Endothelial cell of umbilical vein (primary cell): ENCODE measurements at regions not wholly inside any gene's neighbourhood (a gene's known extent, or its start where the extent isn't known, plus 50 kb on each side); places are given as distances from the start of the nearest gene placed in this dataset.

Experiments
- BruUV-seq: library from RNA; stranded (reverse); fragments of 400-500 nt; replicated peaks from 2 replicates; lab custom pipeline; 2021; lab: Mats Ljungman, UMichigan
- CTCF ChIA-PET: fragments of 300-600, 350-600 bp; sonication (Branson Sonifier 250); formaldehyde crosslinking; loops from one replicate; lab custom pipeline; 2021; ENCODE audit warnings: antibody characterized with exemption, inconsistent platforms; lab: Charles Lee
- POLR2A ChIA-PET: fragments of 300-600, 350-600 bp; sonication (Branson Sonifier 250); formaldehyde crosslinking; loops from one replicate; lab custom pipeline; 2021; ENCODE audit warnings: antibody characterized with exemption, inconsistent platforms; lab: Charles Lee
- DNase-seq: peaks from one replicate; pipeline ENCODE4 v3.0.0-alpha.2; 2011; ENCODE audit warnings: low read depth, low spot score
- FAIRE-seq: peaks from 2 replicates; lab custom pipeline; 2011; peaks lifted over from hg19 to GRCh38; lab: Jason Lieb, UNC
- H2AFZ ChIP-seq: 2 replicates; pipeline ENCODE4 v1.6.0; 2012; ENCODE audit warnings: low read depth, low read length, control low read depth, inconsistent platforms
- H3K27ac ChIP-seq: 2 replicates; pipeline ENCODE4 v1.5.1; 2011; ENCODE audit warnings: low read depth, mild to moderate bottlenecking, control low read depth, low read length, moderate library complexity; ENCODE audit not compliant: insufficient read depth
- H3K27me3 ChIP-seq, 2 experiments: 2 replicates each; pipeline versions ENCODE4 v1.6.0 to v1.6.1; 2011; ENCODE audit warnings: low read length in 2 of 2, mixed read lengths in 1 of 2; ENCODE audit not compliant: control insufficient read depth in 2 of 2, insufficient read depth in 2 of 2
- H3K36me3 ChIP-seq, 2 experiments: 2 replicates in 1 of 2; 3 replicates in 1 of 2; pipeline ENCODE4 v1.5.1; 2011; ENCODE audit warnings: low read length in 2 of 2, mild to moderate bottlenecking in 1 of 2, moderate library complexity in 1 of 2; ENCODE audit not compliant: control insufficient read depth in 2 of 2, insufficient read depth in 2 of 2; ENCODE audit errors: extremely low read depth in 1 of 2
- H3K4me1 ChIP-seq: 3 replicates; pipeline ENCODE4 v1.5.1; 2011; ENCODE audit warnings: mild to moderate bottlenecking, low read length; ENCODE audit not compliant: control insufficient read depth, insufficient read depth; ENCODE audit errors: extremely low read depth
- H3K4me2 ChIP-seq: 2 replicates; pipeline ENCODE4 v1.6.1; 2011; ENCODE audit warnings: low read length, control low read depth, mixed read lengths; ENCODE audit not compliant: insufficient read depth
- H3K4me3 ChIP-seq, 3 experiments: fragments of 200-600 bp in 1 of 3; sonication (generic), shearing (Covaris generic) in 1 of 3; replicated peaks in 1 of 3; 2 replicates each; pipeline ENCODE4 v1.5.1; 2011 to 2016; ENCODE audit warnings: control low read depth in 3 of 3, low read length in 3 of 3, mild to moderate bottlenecking in 2 of 3, inconsistent platforms in 1 of 3, low read depth in 1 of 3, moderate library complexity in 1 of 3; ENCODE audit not compliant: insufficient read depth in 1 of 3
- H3K79me2 ChIP-seq: 2 replicates; pipeline ENCODE4 v1.6.0; 2012; ENCODE audit warnings: low read length, inconsistent platforms; ENCODE audit not compliant: control insufficient read depth, insufficient read depth
- H3K9ac ChIP-seq: replicated peaks from 2 replicates; pipeline ENCODE3; 2011; ENCODE audit warnings: low read length, control low read depth; ENCODE audit not compliant: insufficient read depth; ENCODE audit errors: extremely low read depth
- H3K9me1 ChIP-seq: replicated peaks from 3 replicates; pipeline ENCODE4 v1.6.0; 2011; ENCODE audit warnings: mild to moderate bottlenecking, low read length; ENCODE audit not compliant: control insufficient read depth, insufficient read depth; ENCODE audit errors: extremely low read depth
- H3K9me3 ChIP-seq: replicated peaks from 2 replicates; pipeline ENCODE4 v1.5.1; 2012; ENCODE audit warnings: low read length, inconsistent platforms; ENCODE audit not compliant: control insufficient read depth, insufficient read depth
- H4K20me1 ChIP-seq: replicated peaks from 2 replicates; pipeline ENCODE3; 2011; ENCODE audit warnings: mild to moderate bottlenecking, low read length; ENCODE audit not compliant: control insufficient read depth, insufficient read depth; ENCODE audit errors: extremely low read depth
- CTCF ChIP-seq, 2 donors: IDR thresholded peaks; 1 replicate in 1 of 2; 2 replicates in 1 of 2; pipeline ENCODE4 v1.5.1; 2011; ENCODE audit warnings: low read length in 2 of 2, mild to moderate bottlenecking in 2 of 2, moderate library complexity in 2 of 2, control low read depth in 1 of 2, inconsistent platforms in 1 of 2, low read depth in 1 of 2; ENCODE audit not compliant: insufficient read depth in 1 of 2; ENCODE audit errors: extremely low read depth in 1 of 2
- EZH2 ChIP-seq: IDR thresholded peaks from 2 replicates; pipeline ENCODE4 v1.6.1; 2012; ENCODE audit warnings: borderline replicate concordance, low read depth, mild to moderate bottlenecking, moderate library complexity, low read length, inconsistent platforms; ENCODE audit not compliant: severe bottlenecking
- FOS ChIP-seq: IDR thresholded peaks from 2 replicates; pipeline ENCODE4 v1.6.1; 2011; ENCODE audit warnings: mild to moderate bottlenecking, low read length, moderate library complexity, borderline replicate concordance; ENCODE audit not compliant: insufficient read depth
- GATA2 ChIP-seq: IDR thresholded peaks from 2 replicates; pipeline ENCODE4 v1.7.0; 2011; ENCODE audit warnings: low read depth, mild to moderate bottlenecking, moderate library complexity, mixed read lengths, low read length; ENCODE audit not compliant: insufficient read length, insufficient read depth
- JUN ChIP-seq: IDR thresholded peaks from 2 replicates; pipeline ENCODE4 v1.6.1; 2011; ENCODE audit warnings: borderline replicate concordance, low read depth; ENCODE audit not compliant: insufficient read length, insufficient read depth
- MYC ChIP-seq: IDR thresholded peaks from one replicate; pipeline ENCODE4 v1.6.1; 2011; ENCODE audit warnings: mild to moderate bottlenecking, low read depth, low read length
- POLR2A ChIP-seq: IDR thresholded peaks from 2 replicates; pipeline ENCODE4 v1.6.1; 2012; ENCODE audit warnings: low read depth, mild to moderate bottlenecking, control low read depth, low read length
- POLR2AphosphoS5 ChIP-seq: IDR thresholded peaks from 2 replicates; pipeline ENCODE4 v1.6.1; 2012; ENCODE audit warnings: low read depth, mild to moderate bottlenecking, control low read depth, low read length, moderate library complexity; ENCODE audit not compliant: insufficient read depth
- dilution Hi-C: fragments of 300-500 bp; cut with MboI; formaldehyde crosslinking; loops from one replicate; pipeline ENCODE4 v1.15.0; 2019; ENCODE audit warnings: low sequenced_read_pairs; ENCODE audit not compliant: extremely low pct_ligation_motif_present
- intact Hi-C: fragments of 100-400 bp; cut with micrococcal nuclease; formaldehyde crosslinking; loops from one replicate; pipeline ENCODE4 v1.10.0; 2022
- TF ChIP-seq, protein P1 (sequence below): IDR thresholded peaks from 2 replicates; pipeline ENCODE4 v1.6.1; 2011; ENCODE audit not compliant: insufficient read depth, insufficient read length

GRCh38 chr12:14314801-14315200, 50.7 kb upstream of the ATF7IP start:
- Histone ChIP-seq H3K9me3 (no peaks in the 10 kb centered on the region), H2AFZ (no peak overlapping the region), H3K4me2 (no peak overlapping the region), H3K4me1 (no peaks in the 10 kb centered on the region), H3K27me3 (no peaks in the 10 kb centered on the region), H3K27ac (no peak overlapping the region), H4K20me1 (no peaks in the 10 kb centered on the region), H3K9me1 (no peaks in the 10 kb centered on the region), H3K79me2 (no peaks in the 10 kb centered on the region), H3K4me3 (no peak overlapping the region), H3K36me3 (no peaks in the 10 kb centered on the region), H3K9ac (no peak overlapping the region)
- CTCF ChIA-PET, result interaction anchor here (1.2 to 1.3 kb wide), 2 partner anchors 77 to 148 kb away, joined by 3 read pairs; no protein-coding TSS in a partner anchor
- FAIRE-seq (no peak), DNase-seq (no peak)
- dilution Hi-C loops, result no loop called here
- intact Hi-C loops, result no loop called here
- BruUV-seq, result no TSS peak
- POLR2A ChIA-PET, result no interaction called here
- TF ChIP-seq, protein P1, sequence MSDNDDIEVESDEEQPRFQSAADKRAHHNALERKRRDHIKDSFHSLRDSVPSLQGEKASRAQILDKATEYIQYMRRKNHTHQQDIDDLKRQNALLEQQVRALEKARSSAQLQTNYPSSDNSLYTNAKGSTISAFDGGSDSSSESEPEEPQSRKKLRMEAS, result no peak
- no peak for TF ChIP-seq JUN
- TF ChIP-seq POLR2AphosphoS5, result no peak
- no peak for TF ChIP-seq CTCF (IDR thresholded peaks at IDR 0.05; ENCODE audit: extremely low read depth in 1 of 2, insufficient read depth in 1 of 2, low read depth in 1 of 2, low read length in 2 of 2)
- no peak for TF ChIP-seq POLR2A
- TF ChIP-seq MYC, result no peak
- TF ChIP-seq GATA2, result no peak
- TF ChIP-seq FOS, result no peak
- TF ChIP-seq EZH2, result no peak
